OCI-M1 (cell line): ENCODE measurements at regions not wholly inside any gene's neighbourhood (a gene's known extent, or its start where the extent isn't known, plus 50 kb on each side); places are given as distances from the start of the nearest gene placed in this dataset.
"Not testable (repeated sequence)": the region's sequence is repeated elsewhere in the genome, so short reads cannot be mapped to it uniquely, and the experiment has no call there.

Experiments
- DNase-seq: peaks from one replicate; lab custom pipeline; 2025; lab: John Stamatoyannopoulos, UW

DNA sequence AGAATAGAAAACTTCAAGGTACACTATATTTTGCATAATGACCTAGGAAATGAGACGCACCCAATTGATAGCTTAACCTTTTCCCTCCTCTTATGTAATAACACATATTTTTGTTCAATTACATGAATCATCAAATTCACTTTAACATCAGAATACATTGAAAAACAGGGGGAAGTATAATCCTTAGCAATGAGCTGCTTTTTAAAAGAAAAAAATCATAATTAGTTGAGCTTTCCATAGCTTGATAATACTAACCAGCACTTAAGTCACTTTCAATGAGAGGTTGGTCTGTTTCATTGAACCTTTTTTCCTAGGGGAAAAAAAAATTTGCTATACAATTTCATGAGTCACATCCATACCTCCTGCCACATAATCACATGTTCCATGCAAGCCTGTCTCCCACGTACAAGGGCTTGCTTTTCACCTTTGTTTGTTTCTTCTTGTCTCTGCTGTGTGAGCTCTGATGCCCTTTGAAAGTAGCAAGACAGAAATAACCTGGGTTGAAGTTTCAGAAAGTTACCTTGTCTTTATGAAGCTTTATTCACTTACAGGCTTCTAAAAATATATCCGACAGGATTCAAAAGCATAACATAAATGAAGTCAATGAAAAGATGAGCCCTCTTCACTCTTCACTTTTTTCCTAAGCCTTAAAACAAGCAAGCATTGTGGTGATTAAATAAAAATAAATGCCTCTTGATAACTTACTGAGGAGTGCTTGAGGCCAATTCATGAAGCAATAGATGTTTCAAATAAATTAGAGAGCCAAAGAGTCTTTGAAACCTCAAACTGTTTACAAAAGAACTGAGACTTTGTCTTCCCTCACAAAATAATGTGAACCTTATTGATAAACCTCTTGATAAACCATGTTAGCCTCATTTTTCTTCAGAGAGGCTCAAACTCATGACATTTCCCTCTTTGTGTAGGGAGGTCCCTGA lies 108.5 kb downstream of the FEM1C start:
- no peak for DNase-seq

DNA sequence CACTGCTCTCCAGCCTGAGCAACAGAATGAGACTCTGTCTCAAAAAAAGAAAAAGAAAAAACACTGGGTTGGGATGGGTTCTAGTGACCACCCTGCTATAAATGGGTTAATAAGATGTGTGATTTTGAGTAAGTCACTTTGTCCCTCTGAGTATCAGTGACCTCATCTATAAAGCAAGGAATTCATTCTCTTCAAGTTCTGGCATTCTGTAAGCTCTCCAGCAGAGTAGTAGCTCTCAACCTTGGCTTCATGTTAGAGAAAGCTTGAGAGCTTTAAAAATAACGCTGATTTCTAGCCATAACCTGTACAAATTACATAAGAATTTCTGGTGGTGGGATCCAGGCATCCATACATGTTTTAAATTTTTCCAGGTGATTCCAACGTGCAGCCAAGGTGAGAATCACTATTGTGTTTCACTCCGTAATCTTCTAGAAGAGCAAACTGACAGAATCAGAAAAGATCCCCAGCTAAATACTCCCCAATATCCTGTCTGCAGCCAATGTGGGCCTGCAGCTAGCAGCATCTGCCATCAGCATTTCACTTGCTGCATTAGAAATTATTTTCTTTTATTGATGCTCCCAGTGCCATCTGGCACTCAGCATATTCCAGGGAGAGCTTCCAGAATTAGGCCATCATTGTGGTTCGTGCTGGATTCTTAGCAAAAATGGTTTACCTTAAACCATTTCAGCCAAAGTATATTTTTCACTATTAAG lies 109.4 kb downstream of the FEM1C start:
- DNase-seq = no peak

GRCh38 chr5:115433918-115434317 lies 110.7 kb downstream of the FEM1C start:
- no peak for DNase-seq

DNA sequence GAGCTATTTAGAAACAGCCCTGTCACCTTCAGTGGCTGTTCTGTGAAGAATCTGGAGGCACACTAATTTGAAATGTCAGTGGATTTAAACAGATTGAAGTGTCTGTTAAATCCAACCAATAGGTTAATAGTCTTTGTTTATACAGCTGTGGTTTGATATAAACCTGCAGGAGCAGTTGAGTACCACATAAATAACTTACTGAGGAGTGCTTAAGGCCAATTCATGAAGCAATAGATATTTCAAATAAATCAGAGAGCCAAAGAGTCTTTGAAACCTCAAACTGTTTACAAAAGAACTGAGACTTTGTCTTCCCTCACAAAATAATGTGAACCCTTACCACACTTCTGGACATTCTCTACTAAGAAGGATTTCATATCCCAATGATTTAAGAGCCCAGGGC lies 111.9 kb downstream of the FEM1C start:
- no peak for DNase-seq

- no peak for DNase-seq
Measured at GRCh38 chr5:115431116-115431515, 113.5 kb downstream of the FEM1C start.

- no peak for DNase-seq
Measured at GRCh38 chr5:115430374-115430773, 114.2 kb downstream of the FEM1C start.

GRCh38 chr5:115429345-115429940 lies 115.1 kb downstream of the FEM1C start:
- DNase-seq = no peak

DNA sequence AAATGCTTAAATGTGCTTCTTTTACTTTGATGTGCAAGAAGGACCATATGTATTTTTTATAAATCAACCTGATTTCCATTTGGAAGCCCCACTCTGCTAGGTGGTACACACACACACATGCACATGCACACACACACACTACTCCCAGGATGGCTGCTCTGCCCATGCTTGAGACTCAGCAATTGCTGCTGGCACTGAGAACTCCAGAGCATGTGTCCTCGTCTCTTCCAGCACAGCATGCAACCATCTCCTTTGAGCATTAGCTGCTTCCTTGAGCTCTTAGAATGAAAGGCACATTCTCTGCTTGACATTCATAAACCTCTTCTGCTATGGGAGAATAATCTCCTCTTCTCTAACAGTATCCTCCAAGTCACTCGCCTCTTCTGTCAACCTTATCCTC lies 115.9 kb downstream of the FEM1C start:
- no peak for DNase-seq

DNA sequence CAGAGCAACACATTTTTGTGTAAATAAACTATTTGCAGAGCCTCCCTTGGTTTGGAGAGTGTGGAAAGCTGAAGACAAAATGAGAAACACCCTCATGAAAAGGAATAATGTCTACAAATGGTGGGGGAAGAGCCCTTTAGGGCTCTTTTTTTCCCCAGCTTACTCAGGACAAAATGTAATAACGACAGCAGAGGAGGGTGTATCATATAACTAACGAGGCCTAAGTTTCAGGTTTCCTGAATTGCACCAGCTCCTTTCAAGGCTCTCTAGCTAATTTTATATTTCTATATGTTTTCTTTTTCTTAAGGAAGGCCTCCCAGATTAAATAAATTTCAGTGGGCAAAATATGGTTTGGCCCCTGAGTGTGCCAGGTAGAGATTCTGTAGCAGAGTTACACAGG lies 116.3 kb downstream of the FEM1C start:
- no peak for DNase-seq

DNA sequence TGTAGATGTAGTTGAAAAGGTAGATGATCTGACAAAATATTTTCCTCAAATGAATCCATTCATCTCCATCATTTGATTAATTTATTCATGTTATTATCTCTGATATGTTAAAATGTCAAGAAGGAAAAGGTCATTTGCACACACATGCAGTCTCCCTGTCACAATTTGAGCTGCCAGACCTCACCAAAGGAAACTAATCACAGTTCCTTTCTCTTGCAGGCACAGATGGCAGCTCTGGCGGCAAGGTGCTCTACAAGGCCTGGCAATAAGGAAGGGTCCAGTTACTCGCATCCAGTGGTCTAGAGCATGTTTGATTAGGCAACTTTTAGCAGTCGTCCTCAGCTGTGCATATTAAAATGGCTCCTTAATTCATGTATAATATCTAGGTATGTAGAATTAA lies 120.1 kb downstream of the FEM1C start:
- no peak for DNase-seq

- no peak for DNase-seq
Measured at GRCh38 chr5:115424030-115424429, 120.5 kb downstream of the FEM1C start.

DNA sequence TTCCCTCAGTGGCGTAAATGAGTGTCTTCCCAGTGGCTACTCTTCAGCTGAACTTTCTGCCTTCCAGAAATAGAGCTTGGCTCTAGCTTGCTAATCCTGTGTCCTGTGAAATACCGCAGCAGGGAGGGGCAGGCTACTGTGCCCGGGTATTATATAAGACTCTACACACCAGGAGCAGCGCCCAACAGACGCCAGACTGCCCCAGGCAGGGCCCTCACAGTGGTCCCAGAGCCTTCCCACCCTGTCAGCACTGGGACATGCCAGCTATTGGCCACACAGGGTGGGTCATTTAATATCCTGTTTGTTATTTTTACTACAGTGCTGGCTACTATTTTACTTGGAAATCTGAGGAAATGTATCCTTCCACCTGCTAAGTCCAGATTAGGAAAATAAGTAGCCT lies 121.0 kb downstream of the FEM1C start:
- no peak for DNase-seq

GRCh38 chr5:115423051-115423450 lies 121.5 kb downstream of the FEM1C start:
- DNase-seq = no peak

- DNase-seq = not testable (repeated sequence)
Measured at GRCh38 chr5:115420812-115421211, 123.8 kb downstream of the FEM1C start.

DNA sequence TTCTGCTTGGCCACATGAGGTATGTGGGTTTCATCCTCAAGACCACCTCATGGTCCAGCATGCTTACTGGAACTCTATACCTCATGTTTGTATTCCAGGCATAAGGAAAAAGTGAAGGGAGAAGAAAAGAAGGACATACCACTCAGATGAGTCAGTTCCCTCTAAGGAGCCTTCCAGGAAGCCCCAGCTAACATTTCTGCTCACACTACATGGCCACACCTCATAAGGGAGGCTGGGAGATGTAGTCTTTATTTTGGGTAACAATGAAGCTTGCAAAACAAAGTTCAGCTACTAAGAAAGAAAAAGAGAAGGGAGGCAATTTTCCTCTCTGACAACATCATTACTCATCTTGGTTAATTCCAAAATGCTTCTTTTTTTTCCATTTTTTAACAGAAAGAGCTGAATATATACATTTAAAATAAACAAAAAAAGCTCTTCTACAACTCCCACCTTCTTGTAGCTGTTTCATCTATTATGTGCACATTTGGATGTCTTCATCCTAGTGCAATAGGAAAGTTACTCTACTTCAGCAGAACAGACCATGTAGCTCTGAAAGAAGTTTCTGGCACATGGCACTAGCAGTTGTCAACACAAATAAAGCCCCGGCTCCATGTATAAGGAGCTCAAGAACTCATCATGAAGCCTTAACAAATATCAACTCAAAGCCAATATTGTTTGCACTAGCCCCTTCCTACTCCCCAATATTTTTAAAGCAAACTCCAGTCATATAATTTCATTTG lies 123.6 kb upstream of the CCDC112 start:
- peak; percentile 13 for DNase-seq

DNA sequence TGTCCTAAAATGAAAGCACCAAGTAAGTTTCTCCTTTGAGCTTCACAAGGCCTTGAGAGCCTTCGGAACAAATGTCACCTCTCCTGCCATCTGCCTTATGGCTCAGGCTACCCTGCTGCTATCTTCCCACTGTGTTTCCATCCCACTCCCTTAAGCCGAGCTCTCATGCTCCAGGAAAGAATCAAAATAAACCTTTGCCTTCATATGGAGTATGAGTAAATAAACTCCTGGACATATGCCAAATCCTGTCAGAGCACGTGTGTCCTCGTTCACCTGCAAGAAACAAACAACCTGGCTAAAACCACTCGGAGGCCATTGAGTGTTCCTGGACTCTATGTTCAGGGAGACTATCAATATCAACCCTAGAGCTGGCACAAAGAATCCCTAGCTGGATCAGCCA lies 122.3 kb upstream of the CCDC112 start:
- DNase-seq = no peak

DNA sequence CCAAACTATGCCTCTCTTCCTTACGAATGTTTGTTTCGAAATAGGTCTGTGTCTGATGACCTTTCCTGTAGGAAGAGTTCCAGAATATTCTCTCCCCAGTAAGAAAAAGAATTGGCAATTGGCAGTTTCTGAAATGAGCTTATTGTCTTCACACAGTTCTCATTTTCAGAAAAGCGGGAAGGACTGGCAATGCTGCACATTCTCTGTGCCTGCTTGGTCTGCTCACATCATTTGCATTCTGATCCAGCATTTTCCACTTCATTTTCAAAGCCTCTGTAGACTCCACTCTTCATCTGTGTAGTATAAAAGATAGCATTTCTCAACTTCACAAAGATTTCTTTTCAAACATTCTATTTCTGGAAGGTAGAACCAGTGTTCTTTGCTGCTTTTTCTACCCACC lies 120.6 kb upstream of the CCDC112 start:
- no peak for DNase-seq

DNA sequence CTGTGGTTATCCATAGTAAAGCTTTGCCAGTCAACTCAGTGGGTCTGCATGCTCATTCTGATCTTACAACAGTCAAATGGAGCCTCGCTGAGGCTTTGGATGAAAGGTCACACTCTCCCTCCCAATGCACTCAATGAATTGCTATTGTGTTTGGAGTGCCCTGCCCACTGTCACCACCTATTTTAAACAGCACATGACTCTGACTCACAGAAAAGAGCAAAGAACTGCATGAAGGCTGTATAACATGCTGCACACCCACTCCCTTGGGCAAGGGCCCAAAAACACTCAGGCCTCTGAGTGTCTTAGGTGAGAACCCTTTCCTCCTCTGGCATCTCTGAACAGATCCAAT lies 118.7 kb upstream of the CCDC112 start:
- DNase-seq = peak; percentile 3

DNA sequence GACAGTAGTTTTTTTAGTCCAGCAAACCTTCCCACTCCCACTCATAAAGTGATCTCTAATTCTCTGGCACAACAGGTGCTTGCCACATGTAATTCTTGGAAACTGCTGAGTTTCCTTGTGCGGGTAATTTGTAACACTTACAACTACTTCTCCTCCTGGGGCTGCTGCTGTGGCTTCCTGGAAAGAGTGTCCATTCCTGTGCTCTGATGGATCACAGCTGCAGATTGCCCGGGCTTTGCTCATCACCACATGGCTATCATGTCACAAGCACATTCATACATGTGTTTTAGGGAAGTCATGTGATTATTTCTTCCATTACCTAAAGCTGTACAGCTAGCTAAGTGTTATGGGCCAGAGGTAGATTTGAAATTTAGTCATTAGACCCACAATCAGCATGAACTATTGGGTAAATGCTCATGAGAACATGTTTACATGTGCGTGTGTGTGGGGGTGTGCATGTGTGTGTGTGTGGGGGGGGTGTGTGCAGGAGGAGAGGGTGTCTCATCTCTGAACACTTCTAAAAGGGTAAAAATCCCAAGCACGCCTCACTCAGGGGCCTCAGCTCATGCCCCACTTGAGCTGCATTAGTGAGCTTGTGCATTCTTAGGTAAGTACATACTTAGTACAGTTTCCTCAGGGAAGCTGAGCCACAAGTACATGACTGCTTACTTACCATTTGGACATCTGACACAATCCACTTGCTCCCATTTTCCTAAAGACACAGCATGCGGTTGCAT lies 118.1 kb upstream of the CCDC112 start:
- DNase-seq = peak; percentile 21

DNA sequence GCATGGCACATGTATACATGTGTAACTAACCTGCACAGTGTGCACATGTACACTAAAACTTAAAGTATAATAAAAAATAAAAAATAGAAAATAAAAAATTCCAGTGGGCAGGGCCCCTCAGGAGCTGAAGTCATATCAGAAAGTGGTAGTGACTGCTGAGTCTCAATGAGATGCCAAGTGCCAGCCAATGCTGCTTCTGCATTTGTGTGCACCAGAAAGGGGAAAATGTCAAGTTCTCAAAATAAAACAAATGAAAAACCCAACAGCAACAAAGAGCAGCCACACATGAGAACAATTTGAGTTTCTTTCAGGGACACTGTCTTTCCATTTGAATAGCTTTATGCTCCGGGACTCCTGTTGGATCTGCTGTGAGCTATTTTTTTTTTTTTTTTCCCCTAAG lies 117.2 kb upstream of the CCDC112 start:
- no peak for DNase-seq

GRCh38 chr5:115409094-115409493 lies 112.6 kb upstream of the CCDC112 start:
- DNase-seq = no peak
